ENCODE measurements at regions not wholly inside any gene's neighbourhood (a gene's known extent, or its start where the extent isn't known, plus 50 kb on each side); places are given as distances from the start of the nearest gene placed in this dataset.

DNA sequence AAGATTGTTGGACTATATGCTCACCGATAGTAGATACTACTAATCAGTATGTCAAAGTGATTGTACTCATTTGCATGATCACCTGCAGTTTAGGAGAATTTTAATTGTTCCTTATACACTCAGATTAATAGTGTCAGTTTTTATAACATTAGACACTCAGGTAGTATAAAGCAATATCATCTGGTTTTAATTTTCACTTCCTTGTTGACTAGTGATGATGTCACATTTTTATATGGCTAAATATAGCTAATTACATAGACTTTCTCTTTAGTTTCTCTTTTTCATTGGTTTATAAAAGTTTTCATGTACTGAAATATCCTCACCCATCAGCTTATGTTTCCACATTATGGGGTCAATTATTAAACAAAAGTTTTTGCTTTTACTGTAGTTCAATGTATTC lies 1332.4 kb upstream of the ADGRL2 start:
- TF ChIP-seq, protein P1, sequence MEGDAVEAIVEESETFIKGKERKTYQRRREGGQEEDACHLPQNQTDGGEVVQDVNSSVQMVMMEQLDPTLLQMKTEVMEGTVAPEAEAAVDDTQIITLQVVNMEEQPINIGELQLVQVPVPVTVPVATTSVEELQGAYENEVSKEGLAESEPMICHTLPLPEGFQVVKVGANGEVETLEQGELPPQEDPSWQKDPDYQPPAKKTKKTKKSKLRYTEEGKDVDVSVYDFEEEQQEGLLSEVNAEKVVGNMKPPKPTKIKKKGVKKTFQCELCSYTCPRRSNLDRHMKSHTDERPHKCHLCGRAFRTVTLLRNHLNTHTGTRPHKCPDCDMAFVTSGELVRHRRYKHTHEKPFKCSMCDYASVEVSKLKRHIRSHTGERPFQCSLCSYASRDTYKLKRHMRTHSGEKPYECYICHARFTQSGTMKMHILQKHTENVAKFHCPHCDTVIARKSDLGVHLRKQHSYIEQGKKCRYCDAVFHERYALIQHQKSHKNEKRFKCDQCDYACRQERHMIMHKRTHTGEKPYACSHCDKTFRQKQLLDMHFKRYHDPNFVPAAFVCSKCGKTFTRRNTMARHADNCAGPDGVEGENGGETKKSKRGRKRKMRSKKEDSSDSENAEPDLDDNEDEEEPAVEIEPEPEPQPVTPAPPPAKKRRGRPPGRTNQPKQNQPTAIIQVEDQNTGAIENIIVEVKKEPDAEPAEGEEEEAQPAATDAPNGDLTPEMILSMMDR (IDR thresholded peaks at IDR 0.05) = no peak
- TF ChIP-seq TCF7L2 (IDR thresholded peaks at IDR 0.05; ENCODE audit: low read depth, low read length) (no peak), POLR2AphosphoS5 (IDR thresholded peaks at IDR 0.05; ENCODE audit: low read depth, low read length) (no peak), SIN3A (IDR thresholded peaks at IDR 0.05; ENCODE audit: borderline replicate concordance, insufficient read depth, low read depth, low read length) (no peak)
- TF ChIP-seq, protein P2, sequence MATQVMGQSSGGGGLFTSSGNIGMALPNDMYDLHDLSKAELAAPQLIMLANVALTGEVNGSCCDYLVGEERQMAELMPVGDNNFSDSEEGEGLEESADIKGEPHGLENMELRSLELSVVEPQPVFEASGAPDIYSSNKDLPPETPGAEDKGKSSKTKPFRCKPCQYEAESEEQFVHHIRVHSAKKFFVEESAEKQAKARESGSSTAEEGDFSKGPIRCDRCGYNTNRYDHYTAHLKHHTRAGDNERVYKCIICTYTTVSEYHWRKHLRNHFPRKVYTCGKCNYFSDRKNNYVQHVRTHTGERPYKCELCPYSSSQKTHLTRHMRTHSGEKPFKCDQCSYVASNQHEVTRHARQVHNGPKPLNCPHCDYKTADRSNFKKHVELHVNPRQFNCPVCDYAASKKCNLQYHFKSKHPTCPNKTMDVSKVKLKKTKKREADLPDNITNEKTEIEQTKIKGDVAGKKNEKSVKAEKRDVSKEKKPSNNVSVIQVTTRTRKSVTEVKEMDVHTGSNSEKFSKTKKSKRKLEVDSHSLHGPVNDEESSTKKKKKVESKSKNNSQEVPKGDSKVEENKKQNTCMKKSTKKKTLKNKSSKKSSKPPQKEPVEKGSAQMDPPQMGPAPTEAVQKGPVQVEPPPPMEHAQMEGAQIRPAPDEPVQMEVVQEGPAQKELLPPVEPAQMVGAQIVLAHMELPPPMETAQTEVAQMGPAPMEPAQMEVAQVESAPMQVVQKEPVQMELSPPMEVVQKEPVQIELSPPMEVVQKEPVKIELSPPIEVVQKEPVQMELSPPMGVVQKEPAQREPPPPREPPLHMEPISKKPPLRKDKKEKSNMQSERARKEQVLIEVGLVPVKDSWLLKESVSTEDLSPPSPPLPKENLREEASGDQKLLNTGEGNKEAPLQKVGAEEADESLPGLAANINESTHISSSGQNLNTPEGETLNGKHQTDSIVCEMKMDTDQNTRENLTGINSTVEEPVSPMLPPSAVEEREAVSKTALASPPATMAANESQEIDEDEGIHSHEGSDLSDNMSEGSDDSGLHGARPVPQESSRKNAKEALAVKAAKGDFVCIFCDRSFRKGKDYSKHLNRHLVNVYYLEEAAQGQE (IDR thresholded peaks at IDR 0.05; ENCODE audit: insufficient read depth in 1 of 2, low read depth in 2 of 2, low read length in 1 of 2) = no peak

Data from Panc1 (cell line).